ENCODE measurements at regions not wholly inside any gene's neighbourhood (a gene's known extent, or its start where the extent isn't known, plus 50 kb on each side); places are given as distances from the start of the nearest gene placed in this dataset.

- TF ChIP-seq ZBTB33 (IDR thresholded peaks at IDR 0.05; ENCODE audit: extremely low read depth, insufficient replicate concordance, low read length) = no peak
- TF ChIP-seq CTCF (IDR thresholded peaks at IDR 0.05 in 2 of 3, conservative IDR thresholded peaks at IDR 0.05 in 1 of 3; ENCODE audit: borderline replicate concordance in 1 of 3, insufficient read depth in 1 of 3, low read depth in 2 of 3, low read length in 2 of 3) = no peak
- no peak for TF ChIP-seq EZH2 (IDR thresholded peaks at IDR 0.05)
- TF ChIP-seq TCF7L2 (IDR thresholded peaks at IDR 0.05; ENCODE audit: borderline replicate concordance, extremely low read depth, insufficient read depth, insufficient read length) = no peak
- TF ChIP-seq POLR2AphosphoS5 (IDR thresholded peaks at IDR 0.05; ENCODE audit: low read depth, low read length) = no peak
- no peak for TF ChIP-seq ZFX (IDR thresholded peaks at IDR 0.05)
- TF ChIP-seq EZH2phosphoT487 (IDR thresholded peaks at IDR 0.05; ENCODE audit: borderline replicate concordance) = no peak
- no peak for TF ChIP-seq REST (IDR thresholded peaks at IDR 0.05; ENCODE audit: low read depth)
- no peak for TF ChIP-seq RAD21 (IDR thresholded peaks at IDR 0.05; ENCODE audit: low read depth)
- no peak for TF ChIP-seq ZNF274 (IDR thresholded peaks at IDR 0.05; ENCODE audit: low read depth, low read length)
- TF ChIP-seq EGR1 (IDR thresholded peaks at IDR 0.05; ENCODE audit: low read depth) = no peak
- TF ChIP-seq MAX (IDR thresholded peaks at IDR 0.05) = no peak
- TF ChIP-seq POLR2A (IDR thresholded peaks at IDR 0.05; ENCODE audit: borderline replicate concordance, extremely low read depth, insufficient read depth, insufficient read length) = no peak
- TF ChIP-seq SRF (IDR thresholded peaks at IDR 0.05; ENCODE audit: low read depth) = no peak
These were observed 761.5 kb downstream of the RAPGEF2 start for GRCh38 chr4:159864337-159864736.

All from HCT116 (cell line).